ENCODE measurements at regions not wholly inside any gene's neighbourhood (a gene's known extent, or its start where the extent isn't known, plus 50 kb on each side); places are given as distances from the start of the nearest gene placed in this dataset.
A peak's percentile ranks its signal among the peaks of the same experiment; 100 is the strongest.
"Not testable (repeated sequence)": the region's sequence is repeated elsewhere in the genome, so short reads cannot be mapped to it uniquely, and the experiment has no call there.

DNA sequence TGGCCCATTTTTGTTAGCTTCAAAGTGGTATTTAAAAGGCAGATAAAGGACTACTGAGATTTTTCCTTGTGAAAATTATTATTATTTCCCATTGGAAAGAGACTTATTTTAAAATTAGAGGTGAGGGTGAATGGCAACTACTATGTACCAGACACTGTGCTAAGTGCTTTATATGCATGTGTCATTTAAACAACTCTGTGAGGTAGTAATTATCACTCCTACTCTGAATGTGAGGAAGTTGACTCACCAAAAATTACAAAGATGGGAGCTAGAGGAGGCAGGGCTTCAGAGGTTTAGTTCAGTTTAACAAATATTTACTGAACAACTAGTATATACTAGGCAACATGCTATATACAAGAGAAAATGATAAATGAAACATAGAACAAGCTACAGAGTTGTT is 78.2 kb downstream of the MSL3 start:
- DNase-seq, result no peak

DNA sequence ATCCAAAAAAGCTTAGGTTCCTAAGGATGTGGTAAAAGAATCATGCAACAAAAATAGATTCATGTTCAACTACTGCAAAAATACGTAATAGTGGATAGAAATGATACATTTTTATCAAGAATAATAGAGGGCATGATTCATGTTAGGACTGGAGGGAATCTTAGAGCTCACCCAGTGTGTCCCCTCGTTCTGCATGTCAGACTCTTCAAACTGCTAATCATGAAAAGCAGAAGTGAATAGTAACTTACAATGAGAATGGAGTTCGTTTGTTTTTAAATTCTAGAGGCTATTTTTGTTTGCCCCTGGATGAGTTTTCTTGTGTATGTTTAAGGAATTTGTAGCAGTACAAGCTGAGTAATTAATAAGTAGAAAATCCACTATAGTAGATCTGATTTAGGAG is 79.4 kb downstream of the MSL3 start:
- DNase-seq, result no peak

DNA sequence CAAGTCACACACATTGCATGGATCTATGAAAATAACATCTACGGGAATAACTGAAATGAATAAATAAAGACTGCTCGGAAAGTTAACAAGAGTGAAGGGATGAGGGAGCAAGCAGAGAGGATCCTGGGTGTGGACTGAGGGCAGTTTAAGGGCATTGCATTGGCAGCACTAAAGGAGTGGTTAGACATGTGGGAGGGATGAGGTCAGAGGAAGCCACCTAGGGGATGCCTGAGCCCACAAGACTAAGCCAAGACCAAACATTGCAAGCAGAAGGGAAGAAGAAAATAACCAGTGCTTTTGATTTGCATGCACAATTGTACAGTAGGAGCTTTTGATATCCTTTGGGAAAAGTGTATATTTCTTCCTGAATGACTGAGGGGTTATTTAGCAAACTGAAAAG is 106.1 kb downstream of the MSL3 start:
- DNase-seq, result no peak

DNA sequence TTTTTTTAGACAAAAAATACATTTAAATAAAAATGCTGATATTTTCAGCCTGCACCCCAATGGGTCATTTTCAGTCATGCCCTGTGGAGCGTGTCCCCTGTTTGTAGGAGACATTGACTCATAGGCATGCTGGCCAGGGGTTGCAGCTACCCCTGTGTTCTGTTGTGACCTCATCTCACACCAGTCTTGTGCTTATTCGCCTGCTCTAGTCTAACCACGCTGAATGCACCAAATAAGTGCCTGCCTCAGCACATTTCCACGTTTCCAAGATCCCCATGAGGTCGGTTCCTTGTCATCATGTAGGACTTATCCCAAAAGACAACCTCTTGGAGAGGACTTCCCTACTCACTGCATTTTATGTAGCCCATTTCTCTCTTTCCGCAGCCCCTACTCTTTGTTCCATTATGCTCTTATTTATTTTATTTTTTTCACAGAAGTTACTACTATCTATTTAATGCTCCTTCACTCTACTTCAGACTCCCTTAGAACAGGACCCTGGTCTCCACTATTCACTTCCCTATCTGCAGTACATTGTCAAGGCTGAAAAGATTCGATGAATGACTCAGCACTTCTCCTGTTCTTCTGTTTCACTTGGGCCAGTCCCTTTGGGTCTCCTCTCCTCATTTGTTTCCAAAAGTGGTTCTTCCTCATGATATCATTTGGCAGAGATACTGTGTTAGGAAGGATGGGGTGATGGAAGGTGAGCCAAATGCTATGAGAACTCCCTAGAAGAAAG is 109.7 kb downstream of the MSL3 start:
- no peak for DNase-seq

DNA sequence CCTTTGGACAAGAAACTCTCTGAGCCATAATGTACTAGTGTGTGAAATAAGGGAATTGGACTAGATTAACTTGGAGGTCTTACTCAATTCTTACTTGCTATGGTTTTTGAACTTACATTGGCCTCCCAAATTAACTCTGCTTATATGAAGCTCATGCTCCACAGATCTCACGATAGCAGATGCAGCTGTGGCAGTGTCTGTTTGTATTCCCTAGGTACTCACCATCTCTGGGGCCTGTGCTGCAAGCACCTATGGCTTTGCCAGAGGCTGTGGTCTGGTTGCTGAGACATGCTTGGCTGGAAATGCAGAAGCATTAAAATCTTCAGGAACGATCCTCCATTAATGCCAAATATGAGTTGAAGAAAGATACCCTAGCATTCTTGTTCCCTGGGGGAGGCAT is 112.8 kb downstream of the MSL3 start:
- DNase-seq, result no peak

DNA sequence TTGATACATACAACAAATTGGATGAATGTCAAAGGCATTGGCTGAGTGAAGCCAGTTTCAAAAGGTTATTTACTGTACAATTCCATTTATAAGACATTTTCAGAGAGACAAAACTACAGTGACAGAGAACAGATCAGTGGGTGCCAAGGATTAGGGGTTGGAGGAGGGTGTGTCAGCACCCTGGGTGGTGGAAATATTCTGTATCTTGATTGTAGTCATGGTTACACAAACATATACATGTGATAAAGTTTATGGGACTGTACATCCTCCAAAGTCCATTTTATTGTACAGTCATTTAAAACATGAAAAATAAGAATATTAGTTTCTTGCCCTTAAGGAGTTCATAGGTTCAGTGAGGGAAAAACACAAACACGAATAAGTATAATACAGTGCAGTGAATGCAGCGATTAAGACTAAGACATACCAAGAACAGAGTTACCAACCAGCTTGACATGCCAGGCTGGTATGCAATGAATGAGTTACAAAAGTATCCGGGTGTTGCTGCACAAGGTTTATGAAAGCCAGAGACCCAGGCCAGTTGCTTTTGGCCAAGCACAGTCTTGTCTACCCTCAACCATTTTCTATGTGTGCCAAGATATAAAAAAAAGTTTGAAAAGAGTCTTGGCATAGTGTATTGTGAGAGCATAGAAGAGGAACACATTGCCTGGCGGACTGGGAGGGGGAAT is 123.6 kb downstream of the MSL3 start:
- no peak for DNase-seq

DNA sequence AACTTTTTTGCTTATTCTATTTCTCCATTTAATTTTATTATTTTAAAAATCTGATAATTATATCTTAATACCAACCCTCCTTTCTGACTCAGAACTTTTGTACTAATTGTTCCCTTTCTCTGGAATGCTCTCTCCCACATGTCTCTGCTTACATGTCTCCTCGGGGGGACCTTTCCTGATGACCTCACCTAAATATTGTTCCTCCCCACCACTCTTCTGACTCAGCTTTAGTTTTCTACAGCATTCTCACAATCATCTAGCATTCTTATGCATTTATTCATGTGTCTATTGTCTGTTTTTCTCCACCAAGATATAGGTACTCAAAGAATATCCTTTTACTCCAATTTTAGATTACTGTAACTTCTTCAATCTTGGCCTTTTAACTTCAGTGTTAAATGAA is 128.7 kb downstream of the MSL3 start:
- no peak for DNase-seq

DNA sequence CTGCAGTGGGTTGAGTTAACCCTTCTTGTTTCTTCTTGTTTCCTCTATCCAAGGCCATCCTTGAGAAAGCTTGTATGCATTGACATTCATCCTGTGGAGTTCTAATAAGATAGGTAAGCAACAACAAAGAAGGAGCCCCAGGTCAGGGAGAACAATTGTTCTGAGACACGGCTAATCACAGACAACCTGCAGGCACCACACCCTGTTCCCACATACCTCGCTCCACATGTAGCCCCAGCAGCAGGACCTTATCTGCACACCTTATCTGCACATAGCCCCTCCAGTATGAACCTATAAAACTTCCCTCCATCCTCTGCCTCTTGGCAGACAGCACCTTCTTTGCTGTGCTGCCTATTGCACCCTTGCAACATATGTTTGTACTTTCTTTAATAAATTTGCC is 129.1 kb downstream of the MSL3 start:
- no peak for DNase-seq

DNA sequence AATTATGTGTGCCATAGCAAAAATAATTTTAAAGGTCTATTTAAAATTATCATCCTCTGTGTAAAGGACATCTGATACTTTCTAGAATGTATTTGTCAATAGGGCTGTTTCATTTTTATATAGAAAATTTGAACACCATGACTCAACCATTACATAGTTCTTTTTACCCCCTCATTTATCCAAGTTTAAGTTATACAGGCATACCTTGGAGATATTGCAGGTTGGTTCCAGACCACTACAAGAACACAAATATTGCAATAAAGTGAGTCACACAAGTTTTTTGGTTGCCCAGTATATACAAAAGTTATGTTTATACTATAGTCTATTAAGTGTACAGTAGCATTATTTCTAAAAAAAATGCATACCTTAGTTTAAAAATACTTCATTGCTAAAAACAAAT is 130.4 kb downstream of the MSL3 start:
- DNase-seq, result no peak

DNA sequence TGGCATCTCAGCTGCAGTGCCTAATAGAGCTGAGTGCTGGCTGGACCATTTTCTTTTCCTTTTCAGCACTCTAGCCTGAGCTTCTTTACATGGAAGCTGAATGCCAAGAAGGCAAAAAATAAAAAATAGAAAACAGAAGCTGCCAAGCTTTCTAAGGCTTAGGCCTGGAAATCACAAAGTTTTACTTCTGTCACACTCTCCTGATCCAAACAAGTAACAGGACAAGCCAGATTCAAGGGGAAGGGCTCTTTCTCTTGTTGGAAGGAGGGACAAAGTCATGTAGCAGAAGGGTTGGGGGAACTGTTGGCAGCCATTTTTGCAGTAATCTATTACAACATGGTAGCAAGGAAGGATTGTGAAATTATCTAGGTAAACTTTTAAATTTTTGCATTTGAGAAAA is 131.8 kb downstream of the MSL3 start:
- DNase-seq, result no peak

DNA sequence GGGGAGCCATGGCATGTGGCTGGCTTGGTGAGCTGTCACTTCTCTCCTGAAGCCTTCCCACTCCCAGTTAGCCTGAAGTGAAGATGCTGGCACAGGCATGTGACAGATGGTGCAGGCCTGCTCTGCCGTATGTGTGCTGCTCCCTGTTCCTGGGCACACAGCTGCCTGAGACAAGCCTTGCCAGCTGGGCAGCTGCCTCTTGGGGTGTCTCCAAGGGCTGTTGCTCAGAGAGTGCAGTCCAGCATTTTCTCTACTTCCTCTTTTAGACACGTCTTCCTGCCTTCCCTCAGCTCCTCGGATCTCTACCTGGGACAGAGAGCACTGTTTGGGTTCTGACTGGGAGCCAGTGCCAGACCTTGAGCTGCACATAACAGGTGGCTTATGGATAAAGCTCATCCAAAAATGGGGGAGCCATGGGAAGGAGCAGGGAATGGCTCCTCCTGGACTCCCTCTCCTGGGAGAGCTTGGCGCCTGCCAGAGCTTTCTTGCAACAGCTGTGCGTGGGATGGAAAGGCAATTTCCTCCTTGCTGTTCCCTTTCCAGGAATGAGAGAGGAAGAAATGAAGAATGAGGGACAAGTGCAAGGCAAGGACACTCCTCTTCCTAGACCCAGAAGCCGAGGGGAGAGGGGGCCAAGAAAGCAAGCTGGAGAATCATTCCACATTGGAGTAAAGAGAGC is 132.9 kb downstream of the MSL3 start:
- DNase-seq, result no peak

DNA sequence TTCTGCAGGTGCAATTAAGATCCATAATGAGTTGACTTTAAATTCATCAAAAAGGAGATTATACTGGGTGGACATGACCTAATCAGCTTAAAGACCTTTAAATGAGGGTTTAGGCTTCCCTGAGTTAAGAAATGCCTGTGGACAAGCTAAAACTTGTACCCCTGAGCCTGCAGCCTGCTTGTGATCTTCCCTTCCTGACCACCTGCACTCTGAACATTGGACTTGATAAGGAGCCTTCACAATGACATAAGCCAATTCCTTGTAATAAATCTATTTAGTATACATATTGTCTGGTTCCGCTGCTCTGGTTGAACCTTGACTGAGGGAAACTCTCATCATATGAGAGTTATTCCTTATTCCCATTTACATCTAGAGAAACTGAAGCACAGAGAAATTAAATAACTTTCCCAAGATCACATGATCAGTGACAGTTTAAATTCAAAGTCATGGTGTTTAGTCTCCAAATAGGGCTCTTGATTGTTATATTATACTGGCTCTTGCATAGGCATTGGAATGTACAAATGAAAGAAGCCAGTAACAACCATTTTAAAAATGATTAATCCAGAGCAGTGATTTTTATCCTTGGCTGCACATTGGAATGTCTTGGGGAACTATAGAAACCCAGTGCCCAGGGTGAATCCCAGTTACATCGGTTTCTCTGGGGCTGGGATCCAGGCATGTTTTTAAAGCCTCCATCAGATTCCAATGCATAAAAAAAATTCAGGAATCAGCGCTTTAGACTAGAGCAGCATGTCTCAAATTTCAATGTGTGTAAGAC is 136.1 kb downstream of the MSL3 start:
- no peak for DNase-seq

DNA sequence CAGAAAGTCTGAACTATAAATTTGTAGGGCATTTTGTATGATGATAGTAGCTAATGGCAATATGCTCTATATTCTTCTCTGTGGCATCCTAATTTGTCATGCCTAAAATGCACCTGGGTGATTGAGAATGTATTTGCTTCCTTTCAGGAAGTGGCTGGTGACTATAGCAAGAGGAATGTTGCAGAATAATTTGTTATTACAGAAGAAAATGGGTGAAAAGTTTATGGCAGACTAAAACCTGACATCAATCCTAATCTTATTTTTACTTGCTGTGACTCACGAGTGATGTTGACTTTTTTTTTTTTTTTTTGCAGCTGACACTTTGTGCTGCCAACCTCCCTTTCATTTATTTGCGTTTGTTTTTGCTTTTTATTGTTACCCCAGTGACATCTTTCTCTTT is 141.1 kb downstream of the MSL3 start:
- no peak for DNase-seq

DNA sequence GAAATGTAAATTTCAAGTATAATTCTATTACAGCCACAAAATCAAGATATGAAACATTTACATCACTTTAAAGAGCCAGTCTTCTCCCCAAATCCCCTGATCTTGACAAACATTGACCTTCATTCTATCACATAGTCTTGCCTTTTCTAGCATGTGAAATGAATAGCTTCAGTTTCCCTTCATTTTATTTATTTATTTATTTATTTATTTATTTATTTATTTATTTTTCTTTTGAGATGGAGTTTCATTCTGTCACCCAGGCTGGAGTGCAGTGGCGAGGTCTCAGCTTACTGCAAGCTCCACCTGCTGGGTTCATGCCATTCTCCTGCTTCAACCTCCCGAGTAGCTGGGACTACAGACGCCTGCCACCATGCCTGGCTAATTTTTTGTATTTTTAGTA is 147.9 kb downstream of the MSL3 start:
- not testable (repeated sequence) for DNase-seq

DNA sequence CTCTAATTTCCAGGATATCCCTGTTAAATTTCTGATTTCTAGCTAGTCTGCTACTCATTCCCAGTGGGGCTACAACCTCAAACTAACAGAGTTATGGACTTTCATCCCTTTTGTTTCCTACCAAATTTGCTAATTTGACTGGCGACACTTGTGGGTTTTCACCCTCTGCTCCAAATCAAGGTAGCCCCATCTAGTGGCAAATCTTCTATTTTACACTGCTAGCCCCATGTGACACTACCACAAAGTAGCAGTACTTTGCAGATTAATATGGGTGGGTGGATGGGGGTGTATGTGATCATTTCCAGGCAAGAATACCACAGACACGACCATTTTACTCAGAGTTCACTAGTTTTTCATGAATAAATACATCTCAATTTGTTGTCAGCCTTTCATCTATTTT is 150.3 kb downstream of the MSL3 start:
- peak in 1 of 2 donors; percentile 31 for DNase-seq

DNA sequence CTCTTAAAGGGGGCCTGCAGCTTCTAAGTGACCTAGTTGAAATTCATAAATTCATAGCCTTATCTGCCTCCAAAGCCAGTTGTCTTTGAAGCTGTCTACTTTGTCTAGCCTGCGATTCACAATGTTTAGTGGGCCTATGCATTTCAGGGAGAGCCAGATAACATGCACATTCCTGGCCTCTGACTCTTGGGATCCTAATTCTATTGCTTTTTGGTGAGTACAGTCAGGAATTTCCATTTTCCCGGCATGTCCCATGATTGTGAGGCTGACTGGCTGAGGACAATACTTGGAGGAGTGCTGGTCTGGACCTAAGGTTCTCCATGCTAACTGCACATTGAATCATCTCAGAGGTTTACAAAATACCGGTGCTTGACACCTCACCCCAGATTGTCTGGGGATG is 155.0 kb downstream of the MSL3 start:
- DNase-seq, result no peak

DNA sequence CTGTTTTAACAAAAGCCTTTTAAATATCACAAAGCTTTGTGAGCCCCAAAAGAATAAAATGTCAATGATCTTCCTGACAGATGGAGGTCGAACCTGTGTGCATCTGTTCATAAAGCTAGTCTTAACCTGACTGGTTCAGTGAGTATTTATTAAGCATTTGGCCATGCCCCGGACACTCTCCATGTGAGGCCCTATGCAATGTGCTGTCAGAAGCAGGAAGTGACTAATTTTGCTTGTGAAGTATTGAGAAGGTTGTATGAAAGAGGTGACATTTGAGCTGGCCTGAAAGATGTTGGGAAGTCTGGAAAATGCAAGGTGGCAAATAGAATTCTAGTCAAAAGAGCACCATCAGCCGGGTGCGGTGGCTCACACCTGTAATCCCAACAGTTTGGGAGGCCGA is 171.4 kb downstream of the MSL3 start:
- DNase-seq, result no peak

DNA sequence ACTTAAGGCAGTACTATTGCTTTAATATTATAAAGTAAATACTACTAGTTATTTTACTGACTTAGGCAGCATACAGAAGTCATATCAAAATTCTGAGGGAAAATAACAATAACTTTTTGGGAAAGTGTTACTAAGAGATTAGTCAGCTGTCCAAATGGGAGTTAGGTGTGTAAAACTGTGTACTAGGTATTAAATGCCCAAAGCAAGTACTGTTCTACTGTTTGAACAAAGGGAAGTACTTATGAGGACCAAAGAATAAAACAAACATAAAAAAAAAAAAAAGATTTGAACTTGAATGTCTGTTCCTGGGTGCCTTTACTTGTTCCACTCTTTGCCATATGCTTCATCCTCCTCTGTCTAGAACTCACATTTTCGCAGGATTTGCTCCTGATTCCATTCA is 174.4 kb downstream of the MSL3 start:
- no peak for DNase-seq

DNA sequence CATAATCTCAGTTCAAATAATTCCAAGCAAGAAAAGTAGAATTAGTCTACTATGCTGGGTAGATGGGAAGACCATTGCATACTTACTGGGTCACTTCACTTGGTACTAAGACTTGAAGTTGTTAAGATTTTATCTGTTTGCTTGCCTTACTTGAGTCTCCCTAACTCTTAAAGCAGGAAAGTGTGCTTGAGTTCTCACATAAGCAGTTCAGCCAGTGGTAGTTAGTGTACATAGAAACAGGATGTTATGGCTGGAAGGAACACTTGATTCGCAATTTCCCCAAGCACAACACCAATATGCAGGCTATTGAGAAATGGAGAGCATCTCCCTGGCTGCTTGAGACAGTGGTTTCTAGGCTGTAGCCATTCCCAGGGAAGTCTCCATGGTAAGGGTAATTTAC is 176.1 kb downstream of the MSL3 start:
- no peak for DNase-seq

DNA sequence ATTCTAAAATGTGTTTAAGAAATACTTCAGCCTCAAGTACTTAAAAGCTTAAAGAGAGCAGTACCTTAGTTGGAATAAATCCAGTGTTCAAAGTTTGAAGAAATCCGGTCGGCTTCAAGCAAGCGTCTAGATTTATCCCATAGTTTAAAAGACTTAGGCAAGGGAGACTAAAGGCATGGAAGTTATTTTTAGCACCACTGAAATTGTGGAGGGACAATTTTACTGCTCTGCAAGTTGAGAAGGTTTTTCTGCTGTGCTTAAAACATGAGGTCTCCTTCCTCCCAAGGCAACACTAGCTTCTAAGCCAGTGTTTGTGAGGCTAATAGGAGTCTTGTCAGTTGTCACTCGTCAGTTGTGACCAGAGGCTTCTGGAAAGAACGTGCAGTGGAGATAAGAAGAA is 183.5 kb downstream of the MSL3 start:
- DNase-seq, result no peak

DNA sequence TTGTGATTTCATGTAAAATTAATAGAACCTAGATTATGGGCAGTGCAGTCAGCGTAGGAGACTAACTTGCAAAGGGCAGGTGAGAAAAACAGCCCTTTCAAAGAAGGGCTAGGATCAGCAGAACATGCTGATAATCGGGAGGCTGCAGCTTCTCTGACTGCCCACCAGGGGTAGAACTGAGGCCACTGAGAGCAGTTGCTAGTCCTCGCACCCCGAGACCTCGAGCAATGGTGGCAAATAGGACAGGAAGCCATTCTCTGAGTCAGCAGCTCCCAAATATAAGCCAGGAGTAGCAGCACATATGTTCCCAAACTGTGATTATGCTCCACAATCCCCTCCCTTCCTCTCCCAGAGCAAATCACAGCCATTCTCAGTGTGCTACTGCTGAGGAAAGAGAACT is 186.5 kb downstream of the MSL3 start:
- DNase-seq, result no peak

DNA sequence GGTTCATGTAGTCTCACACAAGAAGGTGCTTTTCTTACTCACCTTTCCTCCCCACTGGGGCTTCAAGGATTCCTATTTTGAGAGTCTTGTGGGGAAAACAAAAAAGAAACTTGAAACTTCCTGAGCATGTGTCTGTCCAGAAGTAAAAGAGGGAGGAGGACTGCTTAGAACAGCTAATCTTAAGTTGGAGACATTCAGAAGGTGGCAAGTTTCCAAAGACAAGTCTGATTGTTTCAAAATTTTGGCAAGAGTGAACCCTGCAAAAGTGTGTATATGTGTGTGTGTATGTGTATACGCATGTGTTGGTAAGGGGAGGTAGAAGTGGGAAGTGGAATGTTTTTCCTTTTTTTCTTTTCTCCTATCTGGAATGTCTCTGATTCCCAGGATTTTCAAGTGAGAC is 189.0 kb upstream of the FRMPD4 start:
- DNase-seq, result no peak

DNA sequence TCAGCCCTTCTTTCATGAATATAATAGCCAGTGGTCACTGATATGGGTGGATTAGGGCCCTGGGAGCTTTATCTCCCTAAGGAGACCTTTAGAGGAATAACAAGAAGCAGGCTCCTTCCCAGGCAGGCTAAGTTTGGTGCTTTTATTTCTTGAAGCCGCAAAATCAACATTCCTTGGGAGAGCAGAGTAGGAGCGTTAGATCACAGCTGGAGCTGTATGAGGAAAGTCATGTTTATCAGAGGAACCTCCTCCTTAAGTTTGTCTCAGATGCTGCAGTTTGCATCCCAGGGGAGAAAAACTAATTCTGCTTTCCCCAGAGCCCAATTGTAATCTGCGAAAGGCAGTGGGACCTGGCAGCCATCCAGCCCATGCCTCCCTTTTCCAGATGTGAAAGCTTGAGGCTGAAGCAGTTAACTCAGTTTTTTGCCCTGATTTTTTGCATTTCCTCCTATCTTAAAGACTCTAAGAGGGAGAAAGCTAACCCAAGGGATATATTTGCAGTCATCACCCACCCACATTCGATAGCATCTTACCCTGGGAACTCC is 186.0 kb upstream of the FRMPD4 start:
- DNase-seq, result no peak

All from CD4-positive, alpha-beta T cell treated with Interleukin-4 for 1 hour (primary cell).